WTC11 (cell line): ENCODE measurements at regions not wholly inside any gene's neighbourhood (a gene's known extent, or its start where the extent isn't known, plus 50 kb on each side); places are given as distances from the start of the nearest gene placed in this dataset.

Experiments used
- ATAC-seq: fragments of 200-7000 bp; cut with Tn5 transposase; 2 replicates; pipeline ENCODE4 v1.10.0; 2021; ENCODE audit warnings: mild to moderate bottlenecking, moderate library complexity
- CTCF ChIA-PET: fragments of 300-600 bp; sonication (Branson Sonifier 250); formaldehyde crosslinking; loops from one replicate; lab custom pipeline; 2021; ENCODE audit warnings: antibody characterized with exemption; lab: Charles Lee
- POLR2A ChIA-PET: fragments of 350-600 bp; sonication (Branson Sonifier 250); formaldehyde crosslinking; loops from one replicate; lab custom pipeline; 2021; ENCODE audit warnings: antibody characterized with exemption; lab: Charles Lee
- DNase-seq: peaks from one replicate; pipeline ENCODE4 v3.0.0; 2021; ENCODE audit warnings: low spot score
- H3K27ac Mint-ChIP-seq: 2 replicates; pipeline ENCODE4 v1.8.0; 2021; ENCODE audit warnings: mixed read lengths
- H3K27me3 Mint-ChIP-seq: 2 replicates; pipeline ENCODE4 v1.8.0; 2021; ENCODE audit warnings: low read depth, mild to moderate bottlenecking, moderate library complexity, mixed read lengths
- H3K36me3 Mint-ChIP-seq: 2 replicates; pipeline ENCODE4 v1.8.0; 2021; ENCODE audit warnings: mixed read lengths
- H3K4me1 Mint-ChIP-seq: 2 replicates; pipeline ENCODE4 v1.8.0; 2022; ENCODE audit warnings: mixed read lengths
- H3K4me3 Mint-ChIP-seq: 2 replicates; pipeline ENCODE4 v1.8.0; 2021; ENCODE audit warnings: mild to moderate bottlenecking, moderate library complexity, mixed read lengths
- H3K9me3 Mint-ChIP-seq: 2 replicates; pipeline ENCODE4 v1.8.0; 2021; ENCODE audit warnings: mixed read lengths
- AR ChIP-seq: fragments of 250-450 bp; sonication (Bioruptor Pico); IDR thresholded peaks from 2 replicates; pipeline ENCODE4 v1.9.0; 2021; ENCODE audit warnings: mild to moderate bottlenecking
- ATF3 ChIP-seq: sonication (generic); formaldehyde crosslinking; conservative IDR thresholded peaks from 2 replicates; pipeline ENCODE4 v1.8.1; 2022; ENCODE audit warnings: mild to moderate bottlenecking, missing genetic modification reagents
- EMX1 ChIP-seq: fragments of 250-450 bp; sonication (Bioruptor Pico); IDR thresholded peaks from 2 replicates; pipeline ENCODE4 v1.8.0; 2021; ENCODE audit warnings: mild to moderate bottlenecking
- HMGXB4 ChIP-seq: sonication (generic); formaldehyde crosslinking; IDR thresholded peaks from 2 replicates; pipeline ENCODE4 v1.8.1; 2023; ENCODE audit warnings: mild to moderate bottlenecking, moderate library complexity, missing genetic modification reagents
- IRF2 ChIP-seq: sonication (generic); formaldehyde crosslinking; IDR thresholded peaks from 2 replicates; pipeline ENCODE4 v1.8.0; 2022; ENCODE audit warnings: low read depth, missing genetic modification reagents, borderline replicate concordance
- MLX ChIP-seq: sonication (generic); formaldehyde crosslinking; IDR thresholded peaks from 2 replicates; pipeline ENCODE4 v1.8.1; 2023; ENCODE audit warnings: mild to moderate bottlenecking, missing genetic modification reagents, moderate library complexity
- PRDM15 ChIP-seq: sonication (generic); formaldehyde crosslinking; IDR thresholded peaks from 2 replicates; pipeline ENCODE4 v1.8.0; 2022; ENCODE audit warnings: missing genetic modification reagents
- PREB ChIP-seq: sonication (generic); formaldehyde crosslinking; IDR thresholded peaks from 2 replicates; pipeline ENCODE4 v1.8.1; 2022; ENCODE audit warnings: mild to moderate bottlenecking, missing genetic modification reagents, moderate library complexity, borderline replicate concordance
- TEAD1 ChIP-seq: sonication (generic); formaldehyde crosslinking; IDR thresholded peaks from 2 replicates; pipeline ENCODE4 v1.8.0; 2022; ENCODE audit warnings: mild to moderate bottlenecking, missing genetic modification reagents
- TP53 ChIP-seq: sonication (generic); formaldehyde crosslinking; IDR thresholded peaks from 2 replicates; pipeline ENCODE4 v1.8.1; 2023; ENCODE audit warnings: mild to moderate bottlenecking, missing genetic modification reagents
- ZNF317 ChIP-seq: sonication (generic); formaldehyde crosslinking; IDR thresholded peaks from 2 replicates; pipeline ENCODE4 v1.8.1; 2023; ENCODE audit warnings: low read depth, mild to moderate bottlenecking, moderate library complexity, missing genetic modification reagents, borderline replicate concordance
- ZNF416 ChIP-seq: fragments of 250-450 bp; sonication (Bioruptor Pico); IDR thresholded peaks from 2 replicates; pipeline ENCODE4 v1.9.0; 2021; ENCODE audit warnings: mild to moderate bottlenecking, inconsistent platforms
- ZNF425 ChIP-seq: fragments of 250-450 bp; sonication (Bioruptor Pico); conservative IDR thresholded peaks from 2 replicates; pipeline ENCODE4 v1.9.0; 2021; ENCODE audit warnings: mild to moderate bottlenecking
- ZNF671 ChIP-seq: fragments of 250-450 bp; sonication (Bioruptor Pico); IDR thresholded peaks from 2 replicates; pipeline ENCODE4 v1.8.0; 2021; ENCODE audit warnings: mild to moderate bottlenecking

GRCh38 chr3:40677749-40678148 is 153.0 kb downstream of the ZNF621 start:
- CTCF ChIA-PET, result no interaction called here
- peaks cover 20% of the 10 kb centered on the region for H3K9me3 Mint-ChIP-seq
- TF ChIP-seq IRF2 (CRISPR knock-in tag) (no peak), ZNF425 (CRISPR knock-in tag) (no peak), ZNF317 (CRISPR knock-in tag) (no peak), HMGXB4 (CRISPR knock-in tag) (no peak), ZNF416 (no peak), AR (CRISPR knock-in tag) (no peak), PREB (no peak), MLX (CRISPR knock-in tag) (no peak), PRDM15 (CRISPR knock-in tag) (no peak), TEAD1 (CRISPR knock-in tag) (no peak), ZNF671 (CRISPR knock-in tag) (no peak), EMX1 (CRISPR knock-in tag) (no peak), TP53 (CRISPR knock-in tag) (no peak), ATF3 (no peak)
- TF ChIP-seq, all 79 proteins: peak for 0
- H3K27ac Mint-ChIP-seq, result peak overlapping the region; percentile 74
- H3K4me3 Mint-ChIP-seq, result no peak overlapping the region
- ATAC-seq, result peak; percentile 69
- peaks cover 22% of the 10 kb centered on the region for H3K4me1 Mint-ChIP-seq
- H3K27me3 Mint-ChIP-seq, result no peaks in the 10 kb centered on the region
- DNase-seq, result no peak
- POLR2A ChIA-PET, result no interaction called here
- no peaks in the 10 kb centered on the region for H3K36me3 Mint-ChIP-seq
